NCI-H128 (cell line): ENCODE measurements at regions not wholly inside any gene's neighbourhood (a gene's known extent, or its start where the extent isn't known, plus 50 kb on each side); places are given as distances from the start of the nearest gene placed in this dataset.

ENCODE experiments used
- DNase-seq: peaks from one replicate; lab custom pipeline; 2025; ENCODE audit not compliant: unreplicated experiment; lab: John Stamatoyannopoulos, UW

GRCh38 chr16:86926181-86927094 lies 348.1 kb downstream of the FOXL1 start:
- no peak for DNase-seq

- no peak for DNase-seq
Observed at GRCh38 chr16:86927699-86928098, 349.4 kb downstream of the FOXL1 start.

- no peak for DNase-seq
Observed at GRCh38 chr16:86928523-86929011, 350.2 kb downstream of the FOXL1 start.

GRCh38 chr16:86929057-86929871 lies 350.9 kb downstream of the FOXL1 start:
- no peak for DNase-seq

- DNase-seq = no peak
Observed at GRCh38 chr16:86930001-86930400, 351.7 kb downstream of the FOXL1 start.

GRCh38 chr16:86930663-86931373 lies 352.5 kb downstream of the FOXL1 start:
- no peak for DNase-seq

GRCh38 chr16:86931410-86931941 lies 353.1 kb downstream of the FOXL1 start:
- no peak for DNase-seq

GRCh38 chr16:86932130-86932982 lies 354.0 kb downstream of the FOXL1 start:
- DNase-seq = no peak

GRCh38 chr16:86934581-86935375 lies 356.4 kb downstream of the FOXL1 start:
- DNase-seq = no peak

- DNase-seq = no peak
Observed at GRCh38 chr16:86939609-86940008, 361.3 kb downstream of the FOXL1 start.

- DNase-seq = no peak
Observed at GRCh38 chr16:86941731-86942130, 363.4 kb downstream of the FOXL1 start.

GRCh38 chr16:86942151-86943051 lies 364.1 kb downstream of the FOXL1 start:
- DNase-seq = no peak

- DNase-seq = no peak
Observed at GRCh38 chr16:86945166-86945900, 367.0 kb downstream of the FOXL1 start.

- DNase-seq = no peak
Observed at GRCh38 chr16:86946396-86946795, 368.0 kb downstream of the FOXL1 start.

- no peak for DNase-seq
Observed at GRCh38 chr16:86946981-86947380, 368.6 kb downstream of the FOXL1 start.

- DNase-seq = no peak
Observed at GRCh38 chr16:86948046-86948445, 369.1 kb downstream of the C16orf95 start.

- no peak for DNase-seq
Observed at GRCh38 chr16:86949116-86949515, 368.1 kb downstream of the C16orf95 start.
